Gastrocnemius medialis (tissue), 4 donors: ENCODE measurements at regions not wholly inside any gene's neighbourhood (a gene's known extent, or its start where the extent isn't known, plus 50 kb on each side); places are given as distances from the start of the nearest gene placed in this dataset.

Experiments
- POLR2A ChIP-seq, 2 donors: fragments of 450-650 bp; IDR thresholded peaks; one replicate each; pipeline ENCODE4 v1.6.1; 2017; ENCODE audit warnings: antibody characterized with exemption in 2 of 2, mild to moderate bottlenecking in 2 of 2, moderate library complexity in 2 of 2
- TF ChIP-seq, protein P1 (sequence below), 5 experiments: fragments of 450-650 bp in 3 of 5; fragments of 200-600 bp in 2 of 5; sonication (generic) in 2 of 5; IDR thresholded peaks in 4 of 5; conservative IDR thresholded peaks in 1 of 5; 1 replicate in 4 of 5; 2 replicates in 1 of 5; pipeline ENCODE4 v1.5.1; 2016 to 2019; ENCODE audit warnings: antibody characterized with exemption in 5 of 5, mild to moderate bottlenecking in 3 of 5, moderate library complexity in 3 of 5

DNA sequence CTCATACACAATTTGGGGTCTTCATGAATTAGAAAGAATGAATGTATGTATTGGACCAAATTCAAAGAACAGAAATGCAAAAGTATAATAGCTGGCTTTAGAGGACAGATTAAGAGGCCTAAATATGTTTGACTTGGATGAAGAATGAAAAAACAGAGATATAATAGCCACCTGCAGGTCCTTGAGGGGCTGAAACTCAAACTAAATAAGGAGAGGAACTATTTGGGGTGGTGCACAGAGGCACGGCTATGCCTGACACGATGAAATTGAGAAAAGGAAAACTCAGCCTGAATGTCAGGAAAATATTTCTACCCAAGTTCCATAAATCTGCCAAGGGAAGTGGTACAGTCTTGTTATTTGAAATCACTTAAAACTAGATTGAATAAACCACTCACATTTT, 222.9 kb upstream of the DDHD1 start:
- TF ChIP-seq, protein P1, sequence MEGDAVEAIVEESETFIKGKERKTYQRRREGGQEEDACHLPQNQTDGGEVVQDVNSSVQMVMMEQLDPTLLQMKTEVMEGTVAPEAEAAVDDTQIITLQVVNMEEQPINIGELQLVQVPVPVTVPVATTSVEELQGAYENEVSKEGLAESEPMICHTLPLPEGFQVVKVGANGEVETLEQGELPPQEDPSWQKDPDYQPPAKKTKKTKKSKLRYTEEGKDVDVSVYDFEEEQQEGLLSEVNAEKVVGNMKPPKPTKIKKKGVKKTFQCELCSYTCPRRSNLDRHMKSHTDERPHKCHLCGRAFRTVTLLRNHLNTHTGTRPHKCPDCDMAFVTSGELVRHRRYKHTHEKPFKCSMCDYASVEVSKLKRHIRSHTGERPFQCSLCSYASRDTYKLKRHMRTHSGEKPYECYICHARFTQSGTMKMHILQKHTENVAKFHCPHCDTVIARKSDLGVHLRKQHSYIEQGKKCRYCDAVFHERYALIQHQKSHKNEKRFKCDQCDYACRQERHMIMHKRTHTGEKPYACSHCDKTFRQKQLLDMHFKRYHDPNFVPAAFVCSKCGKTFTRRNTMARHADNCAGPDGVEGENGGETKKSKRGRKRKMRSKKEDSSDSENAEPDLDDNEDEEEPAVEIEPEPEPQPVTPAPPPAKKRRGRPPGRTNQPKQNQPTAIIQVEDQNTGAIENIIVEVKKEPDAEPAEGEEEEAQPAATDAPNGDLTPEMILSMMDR (IDR thresholded peaks at IDR 0.05 in 4 of 5, conservative IDR thresholded peaks at IDR 0.05 in 1 of 5): no peak
- TF ChIP-seq POLR2A (IDR thresholded peaks at IDR 0.05): no peak
